Embryonic facial prominence (tissue), 1 donor: ENCODE measurements at regions not wholly inside any gene's neighbourhood (a gene's known extent, or its start where the extent isn't known, plus 50 kb on each side); places are given as distances from the start of the nearest gene placed in this dataset.

Experiments used
- DNase-seq: peaks from one replicate; pipeline ENCODE4 v3.0.0-alpha.2; 2016; ENCODE audit errors: extremely low spot score

DNA sequence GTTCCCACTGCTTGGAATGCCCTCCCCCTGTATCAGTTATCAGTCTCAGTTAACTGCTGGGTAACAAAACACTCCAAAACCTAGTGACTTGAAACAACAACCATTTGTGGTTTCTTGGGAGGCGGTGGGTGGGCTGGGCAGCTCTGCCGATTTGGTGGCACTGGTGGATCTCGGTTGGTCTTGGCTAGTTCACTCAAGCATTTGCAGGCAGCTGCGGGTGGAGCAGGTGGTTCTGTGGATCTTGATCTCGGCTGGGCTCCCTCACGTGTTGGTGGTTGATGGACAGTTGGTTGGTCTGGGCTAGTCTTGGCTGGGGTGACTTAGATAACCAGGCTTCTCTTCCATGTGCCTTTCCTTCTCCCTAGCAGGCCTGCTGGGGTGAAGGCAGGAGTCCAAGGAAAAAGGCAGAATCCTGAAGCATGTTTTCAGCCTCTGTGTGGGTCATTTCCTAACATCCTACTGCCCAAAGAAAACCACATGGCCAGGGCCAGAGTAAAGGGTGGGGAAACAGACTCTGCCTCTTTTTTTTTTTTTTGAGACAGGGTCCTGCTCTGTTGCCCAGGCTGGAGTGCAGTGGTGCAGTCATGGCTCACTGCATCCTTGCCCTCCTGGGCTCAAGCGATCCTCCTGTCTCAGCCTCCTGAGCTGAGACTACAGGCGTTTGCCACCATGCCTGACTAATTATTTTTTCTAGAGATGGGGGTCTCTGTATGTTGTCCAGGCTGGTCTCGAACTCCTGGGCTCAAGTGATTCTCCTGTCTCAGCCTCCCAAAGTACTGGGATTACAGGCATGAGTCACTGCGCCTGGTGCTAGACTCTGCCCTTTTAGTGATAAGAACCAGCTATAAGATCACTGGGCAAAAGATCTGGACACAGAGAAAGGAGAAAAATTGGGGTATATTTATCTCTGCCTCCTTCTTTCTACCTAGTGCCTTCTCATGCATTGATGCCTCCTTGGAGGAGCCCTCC lies 183.7 kb downstream of the RGS3 start:
- DNase-seq, result no peak

- no peak for DNase-seq
Measured at GRCh38 chr9:113648048-113648447, 184.5 kb downstream of the RGS3 start.

DNA sequence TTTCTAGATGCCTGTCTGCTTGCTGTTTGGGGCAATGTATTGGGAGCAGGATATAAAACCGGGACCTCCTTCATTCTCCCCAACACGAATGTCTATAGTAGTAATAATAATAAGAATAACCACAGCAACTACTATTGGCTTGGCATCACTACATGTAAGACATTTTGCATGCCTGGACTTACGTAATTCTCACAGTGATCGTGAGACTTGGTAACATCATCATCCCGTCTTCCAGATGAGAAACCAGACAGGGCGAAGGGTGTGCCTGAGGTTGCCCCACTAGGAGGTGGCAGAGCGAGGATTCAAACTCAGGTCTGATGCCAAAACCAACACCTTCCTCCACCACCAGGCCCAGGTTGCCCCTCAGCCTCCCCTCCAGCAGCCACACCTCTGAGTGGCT lies 185.1 kb downstream of the RGS3 start:
- DNase-seq, result no peak

- DNase-seq, result no peak
Measured at GRCh38 chr9:113649054-113649453, 185.5 kb downstream of the RGS3 start.

DNA sequence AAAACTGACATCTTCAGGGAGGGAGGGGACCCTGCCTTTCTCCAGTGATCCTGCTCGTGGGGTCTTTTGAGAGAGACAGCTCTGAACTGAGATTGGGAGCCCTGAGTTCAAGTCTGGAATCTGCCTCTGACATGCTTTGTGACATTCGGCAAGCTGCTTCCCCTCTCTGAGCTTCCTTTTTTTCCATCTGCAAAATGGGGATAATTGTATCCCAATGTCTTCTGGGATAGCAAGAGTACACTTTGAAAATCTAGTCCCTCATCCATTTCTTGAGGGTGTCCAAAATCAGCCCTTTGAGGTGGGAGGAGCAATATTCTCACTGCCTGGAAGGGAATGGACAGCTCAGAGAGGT lies 186.3 kb downstream of the RGS3 start:
- DNase-seq, result no peak

GRCh38 chr9:113650207-113651131 lies 186.9 kb downstream of the RGS3 start:
- no peak for DNase-seq

DNA sequence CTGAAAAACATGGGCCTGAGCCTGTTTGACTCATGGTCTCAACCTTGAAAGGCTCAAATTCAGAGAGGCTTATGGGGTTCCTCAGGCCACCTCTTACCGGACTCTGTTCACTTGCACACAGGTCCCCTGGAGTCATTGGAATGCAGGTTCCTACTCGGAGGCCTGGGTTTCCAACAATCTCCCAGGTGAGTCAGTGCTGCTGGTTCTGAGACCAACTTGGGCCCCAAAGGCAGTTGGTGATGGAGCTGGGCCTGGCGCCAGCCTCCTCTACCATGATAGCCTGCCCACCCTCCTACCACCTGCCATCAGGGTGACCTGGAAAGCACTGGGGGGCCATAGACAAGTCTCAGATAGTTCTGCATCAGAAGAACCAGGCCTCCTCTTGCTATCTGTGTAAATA lies 188.4 kb downstream of the RGS3 start:
- DNase-seq, result no peak

DNA sequence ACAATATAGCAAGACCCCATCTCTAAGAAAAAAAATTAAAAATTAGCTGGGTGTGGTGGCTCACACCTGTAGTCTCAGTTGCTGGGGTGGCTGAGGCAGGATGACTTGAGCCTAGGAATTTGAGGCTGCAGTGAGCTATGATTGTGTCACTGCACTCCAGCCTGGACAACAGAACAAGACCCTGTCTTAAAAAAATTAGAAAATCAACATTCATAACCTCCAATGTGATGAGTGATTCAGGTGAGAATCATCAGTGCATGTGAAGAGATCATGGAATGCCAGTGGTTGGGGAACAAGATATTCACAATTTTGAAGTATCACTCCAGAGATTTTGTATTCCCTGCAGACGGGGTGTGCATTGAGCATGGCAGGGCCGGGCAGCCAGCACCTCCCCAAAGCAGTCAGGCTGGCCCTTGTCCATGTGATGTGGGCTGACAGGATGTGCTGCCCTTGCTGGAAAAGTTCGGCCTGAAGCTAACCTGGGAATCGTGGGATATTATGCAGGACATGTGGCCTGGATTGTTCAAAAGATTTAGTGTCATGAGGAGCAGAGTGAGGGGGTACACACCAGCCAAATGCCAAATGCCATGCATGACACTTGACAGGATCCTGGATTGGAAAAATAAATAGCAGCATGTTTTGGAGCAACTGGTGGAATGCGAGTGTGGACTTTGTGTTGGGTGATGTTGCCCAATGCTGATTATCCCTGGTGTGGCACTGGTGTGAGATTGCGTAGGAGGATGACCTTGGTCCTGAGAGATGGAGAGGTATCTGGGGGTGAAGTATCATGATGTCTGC lies 189.0 kb downstream of the RGS3 start:
- no peak for DNase-seq

GRCh38 chr9:113653746-113654604 lies 190.4 kb downstream of the RGS3 start:
- no peak for DNase-seq

- DNase-seq, result no peak
Measured at GRCh38 chr9:113654605-113655428, 191.3 kb downstream of the RGS3 start.

- DNase-seq, result no peak
Measured at GRCh38 chr9:113656771-113657670, 193.5 kb downstream of the RGS3 start.

DNA sequence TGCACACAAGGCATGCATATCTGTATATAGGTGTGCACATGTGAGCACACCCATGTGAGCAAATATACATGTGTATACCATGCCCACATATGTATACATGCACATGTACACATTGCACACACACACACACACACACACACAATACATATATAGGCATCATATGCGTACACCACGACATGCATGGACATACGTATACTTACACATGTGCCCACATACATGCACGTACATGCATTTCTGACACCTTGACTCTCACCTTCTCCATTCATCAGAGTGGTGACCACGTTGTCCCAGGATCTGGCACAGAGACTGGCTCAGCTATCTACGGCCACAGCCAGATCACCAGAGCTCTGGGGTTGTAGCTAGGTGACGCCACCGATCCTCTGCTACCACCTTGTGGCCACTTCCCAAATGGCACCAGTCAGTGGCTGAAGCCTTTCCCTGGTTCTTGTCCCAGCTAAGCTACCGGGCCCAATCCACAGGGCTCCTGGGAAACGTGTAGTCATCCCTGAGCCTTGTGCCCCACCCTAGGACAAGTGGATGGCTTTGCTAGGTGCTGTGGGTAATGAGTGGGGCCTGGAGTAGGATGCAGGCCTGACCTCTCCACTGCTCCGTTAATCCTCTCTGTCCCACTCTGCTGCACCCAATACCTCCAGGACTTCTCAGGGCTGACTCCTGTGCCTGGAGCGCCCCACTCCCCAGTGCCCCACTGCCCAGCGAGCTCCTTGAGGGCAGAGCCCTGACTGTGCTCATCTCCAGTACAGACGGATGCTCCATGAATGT lies 194.4 kb downstream of the RGS3 start:
- peak; percentile 53 for DNase-seq

GRCh38 chr9:113658545-113658895 lies 195.0 kb downstream of the RGS3 start:
- DNase-seq, result no peak

- no peak for DNase-seq
Measured at GRCh38 chr9:113659039-113659438, 195.5 kb downstream of the RGS3 start.

DNA sequence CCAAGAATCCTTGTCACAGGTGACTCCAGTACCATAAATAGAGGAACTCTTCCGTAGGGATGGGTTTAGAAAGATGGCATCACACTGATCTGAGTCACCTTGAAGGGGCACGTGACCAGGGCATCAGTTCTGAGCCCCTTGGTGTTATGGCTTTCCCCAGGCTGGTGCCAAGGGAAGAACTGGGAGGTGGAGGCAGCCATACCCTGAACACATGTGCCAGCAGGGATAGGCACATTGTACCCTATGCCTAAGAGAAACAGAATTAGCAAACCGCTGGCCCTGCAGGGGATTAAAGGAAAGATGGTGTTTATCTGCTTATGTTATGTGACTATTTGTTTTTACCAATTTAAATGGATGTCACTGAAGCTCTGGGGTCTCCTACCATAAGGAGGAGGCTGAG lies 196.2 kb downstream of the RGS3 start:
- DNase-seq, result no peak

GRCh38 chr9:113660196-113660595 lies 196.7 kb downstream of the RGS3 start:
- no peak for DNase-seq

- DNase-seq, result no peak
Measured at GRCh38 chr9:113661074-113661473, 197.5 kb downstream of the RGS3 start.

DNA sequence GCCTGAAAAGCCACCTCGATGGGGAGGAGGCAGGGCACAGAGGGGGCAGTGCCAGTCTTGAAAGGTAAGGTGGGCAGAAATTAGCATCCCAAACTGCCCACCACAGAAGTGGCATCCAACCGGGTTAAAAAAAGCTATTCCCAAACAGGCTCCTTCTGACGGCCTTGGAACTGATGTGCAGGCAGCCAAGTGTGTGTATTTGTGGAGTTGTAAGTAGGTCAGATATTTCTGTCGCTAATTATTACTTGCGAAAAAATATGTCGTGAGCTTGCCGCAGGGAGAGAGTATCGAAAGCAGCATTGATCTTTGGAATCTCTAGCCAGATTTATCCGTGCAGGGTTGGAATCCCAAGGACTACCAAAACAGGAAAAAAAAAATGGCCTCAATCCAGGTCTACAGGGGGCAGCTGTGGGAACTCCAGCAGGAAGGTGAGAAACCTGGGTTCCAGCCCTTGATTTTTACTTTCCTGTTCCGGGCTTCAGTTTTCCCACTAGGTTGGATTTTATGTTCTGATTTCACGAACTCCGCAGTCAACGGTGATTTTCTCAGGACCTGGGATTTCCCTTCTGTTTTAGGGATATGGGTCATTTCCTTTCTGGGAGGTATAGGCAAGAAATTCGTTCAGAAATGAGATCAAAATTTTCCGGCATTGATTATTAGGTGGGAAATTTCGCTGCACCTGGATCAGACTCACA lies 200.8 kb downstream of the RGS3 start:
- no peak for DNase-seq
